ENCODE measurements at regions not wholly inside any gene's neighbourhood (a gene's known extent, or its start where the extent isn't known, plus 50 kb on each side); places are given as distances from the start of the nearest gene placed in this dataset.

GRCh38 chr4:32503241-32503640, 1783.1 kb downstream of the PCDH7 start:
- Histone ChIP-seq H3K27ac (no peak overlapping the region), H3K4me3 (no peak overlapping the region), H3K27me3 (no peaks in the 10 kb centered on the region), H3K4me1 (no peaks in the 10 kb centered on the region), H3K36me3 (no peaks in the 10 kb centered on the region), H3K9me3 (replicated peaks) (peaks cover 5% of the 10 kb centered on the region; the same call in 1 of the 2 replicates)
- no peak for DNase-seq

- no peak overlapping the region for H3K27ac ChIP-seq
- H3K4me1 ChIP-seq: no peaks in the 10 kb centered on the region
- H3K4me3 ChIP-seq: no peak overlapping the region
- no peaks in the 10 kb centered on the region for H3K36me3 ChIP-seq
- no peaks in the 10 kb centered on the region for H3K27me3 ChIP-seq
- H3K9me3 ChIP-seq (replicated peaks): peaks cover 3% of the 10 kb centered on the region; the same call in 1 of the 2 replicates
- no peak for DNase-seq
These were observed 1785.9 kb downstream of the PCDH7 start for GRCh38 chr4:32506067-32506466.

GRCh38 chr4:32519060-32519459, 1798.9 kb downstream of the PCDH7 start:
- DNase-seq: peak in 1 of 2 experiments; percentile 19
- peaks cover 3% of the 10 kb centered on the region for H3K4me1 ChIP-seq
- H3K27ac ChIP-seq: no peak overlapping the region
- H3K4me3 ChIP-seq: peak overlapping the region; percentile 18
- 0 out of 2 replicates have a peak, but pooled peaks cover 3% of the 10 kb centered on the region for H3K36me3 ChIP-seq
- peaks cover 4% of the 10 kb centered on the region; the same call in 1 of the 2 replicates for H3K9me3 ChIP-seq (replicated peaks)
- H3K27me3 ChIP-seq: no peaks in the 10 kb centered on the region

- no peak for DNase-seq
- Histone ChIP-seq H3K36me3 (no peaks in the 10 kb centered on the region), H3K9me3 (replicated peaks) (peaks cover 4% of the 10 kb centered on the region; the same call in 1 of the 2 replicates), H3K4me3 (no peak overlapping the region), H3K27me3 (no peaks in the 10 kb centered on the region), H3K27ac (no peak overlapping the region), H3K4me1 (no peaks in the 10 kb centered on the region)
These were observed 1805.3 kb downstream of the PCDH7 start for GRCh38 chr4:32525420-32525819.

GRCh38 chr4:32544846-32545245, 1824.7 kb downstream of the PCDH7 start:
- H3K9me3 ChIP-seq (replicated peaks): no peaks in the 10 kb centered on the region
- no peak for DNase-seq
- no peak overlapping the region for H3K27ac ChIP-seq
- no peaks in the 10 kb centered on the region for H3K4me1 ChIP-seq
- no peak overlapping the region for H3K4me3 ChIP-seq
- no peaks in the 10 kb centered on the region for H3K27me3 ChIP-seq
- no peaks in the 10 kb centered on the region for H3K36me3 ChIP-seq

GRCh38 chr4:32551943-32552342, 1831.8 kb downstream of the PCDH7 start:
- Histone ChIP-seq H3K9me3 (replicated peaks) (no peaks in the 10 kb centered on the region), H3K27me3 (no peaks in the 10 kb centered on the region), H3K4me3 (no peak overlapping the region), H3K36me3 (no peaks in the 10 kb centered on the region), H3K4me1 (no peaks in the 10 kb centered on the region), H3K27ac (no peak overlapping the region)
- DNase-seq: no peak

GRCh38 chr4:32560306-32560705, 1840.1 kb downstream of the PCDH7 start:
- no peaks in the 10 kb centered on the region for H3K9me3 ChIP-seq (replicated peaks)
- DNase-seq: peak; percentile 36 to 70
- no peaks in the 10 kb centered on the region for H3K4me1 ChIP-seq
- no peaks in the 10 kb centered on the region for H3K27me3 ChIP-seq
- peak overlapping the region; percentile 43 for H3K4me3 ChIP-seq
- H3K27ac ChIP-seq: no peak overlapping the region
- H3K36me3 ChIP-seq: no peaks in the 10 kb centered on the region

- Histone ChIP-seq H3K27me3 (no peaks in the 10 kb centered on the region), H3K9me3 (replicated peaks) (no peaks in the 10 kb centered on the region), H3K4me1 (no peaks in the 10 kb centered on the region), H3K4me3 (no peak overlapping the region), H3K36me3 (no peaks in the 10 kb centered on the region), H3K27ac (no peak overlapping the region)
- DNase-seq: no peak
These were observed 1841.8 kb downstream of the PCDH7 start for GRCh38 chr4:32562010-32562409.

- H3K9me3 ChIP-seq (replicated peaks): no peaks in the 10 kb centered on the region
- DNase-seq: no peak
- H3K27ac ChIP-seq: no peak overlapping the region
- H3K4me3 ChIP-seq: no peak overlapping the region
- H3K4me1 ChIP-seq: no peaks in the 10 kb centered on the region; the same call in 1 of the 2 replicates
- H3K36me3 ChIP-seq: no peaks in the 10 kb centered on the region
- H3K27me3 ChIP-seq: no peaks in the 10 kb centered on the region
These were observed 1844.5 kb downstream of the PCDH7 start for GRCh38 chr4:32564626-32565025.

GRCh38 chr4:32569861-32570260, 1849.7 kb downstream of the PCDH7 start:
- H3K4me1 ChIP-seq: no peaks in the 10 kb centered on the region; the same call in 1 of the 2 replicates
- no peak overlapping the region for H3K27ac ChIP-seq
- no peak for DNase-seq
- H3K4me3 ChIP-seq: no peak overlapping the region
- no peaks in the 10 kb centered on the region for H3K9me3 ChIP-seq (replicated peaks)
- no peaks in the 10 kb centered on the region for H3K27me3 ChIP-seq
- H3K36me3 ChIP-seq: no peaks in the 10 kb centered on the region

- Histone ChIP-seq H3K4me1 (no peaks in the 10 kb centered on the region; the same call in 1 of the 2 replicates), H3K36me3 (no peaks in the 10 kb centered on the region), H3K27ac (no peak overlapping the region), H3K4me3 (no peak overlapping the region), H3K27me3 (no peaks in the 10 kb centered on the region), H3K9me3 (replicated peaks) (no peaks in the 10 kb centered on the region)
- DNase-seq: no peak
These were observed 1852.2 kb downstream of the PCDH7 start for GRCh38 chr4:32572366-32572765.

- Histone ChIP-seq H3K4me1 (no peaks in the 10 kb centered on the region), H3K36me3 (no peaks in the 10 kb centered on the region), H3K27ac (no peak overlapping the region), H3K4me3 (no peak overlapping the region), H3K9me3 (replicated peaks) (no peaks in the 10 kb centered on the region), H3K27me3 (no peaks in the 10 kb centered on the region)
- DNase-seq: no peak
These were observed 1854.6 kb downstream of the PCDH7 start for GRCh38 chr4:32574803-32575202.

- Histone ChIP-seq H3K9me3 (replicated peaks) (no peaks in the 10 kb centered on the region), H3K27ac (no peak overlapping the region), H3K4me1 (no peaks in the 10 kb centered on the region), H3K27me3 (no peaks in the 10 kb centered on the region), H3K4me3 (no peak overlapping the region), H3K36me3 (no peaks in the 10 kb centered on the region)
- no peak for DNase-seq
These were observed 1868.9 kb downstream of the PCDH7 start for GRCh38 chr4:32589097-32589496.

GRCh38 chr4:32589853-32590252, 1869.7 kb downstream of the PCDH7 start:
- H3K27ac ChIP-seq: no peak overlapping the region
- H3K4me1 ChIP-seq: no peaks in the 10 kb centered on the region
- no peak overlapping the region for H3K4me3 ChIP-seq
- H3K9me3 ChIP-seq (replicated peaks): no peaks in the 10 kb centered on the region
- H3K36me3 ChIP-seq: no peaks in the 10 kb centered on the region
- no peaks in the 10 kb centered on the region for H3K27me3 ChIP-seq
- no peak for DNase-seq

GRCh38 chr4:32597354-32597753, 1877.2 kb downstream of the PCDH7 start:
- H3K4me3 ChIP-seq: no peak overlapping the region
- H3K4me1 ChIP-seq: no peaks in the 10 kb centered on the region
- H3K36me3 ChIP-seq: no peaks in the 10 kb centered on the region
- H3K27me3 ChIP-seq: no peaks in the 10 kb centered on the region; the same call in 1 of the 2 replicates
- no peak for DNase-seq
- no peak overlapping the region for H3K27ac ChIP-seq
- H3K9me3 ChIP-seq (replicated peaks): no peaks in the 10 kb centered on the region

- no peaks in the 10 kb centered on the region for H3K36me3 ChIP-seq
- no peak overlapping the region for H3K4me3 ChIP-seq
- no peaks in the 10 kb centered on the region for H3K27me3 ChIP-seq
- H3K4me1 ChIP-seq: no peaks in the 10 kb centered on the region
- no peak overlapping the region for H3K27ac ChIP-seq
- peaks cover 2% of the 10 kb centered on the region; the same call in 1 of the 2 replicates for H3K9me3 ChIP-seq (replicated peaks)
- no peak for DNase-seq
These were observed 1881.7 kb downstream of the PCDH7 start for GRCh38 chr4:32601848-32602247.
